ENCODE measurements at regions not wholly inside any gene's neighbourhood (a gene's known extent, or its start where the extent isn't known, plus 50 kb on each side); places are given as distances from the start of the nearest gene placed in this dataset.

GRCh38 chr15:29566914-29567313 lies 255.4 kb downstream of the TJP1 start:
- no peak for TF ChIP-seq CTCF (conservative IDR thresholded peaks at IDR 0.05; ENCODE audit: low read depth, low read length)
- TF ChIP-seq EZH2 (IDR thresholded peaks at IDR 0.05; ENCODE audit: borderline replicate concordance, low read depth, low read length, poor library complexity, severe bottlenecking), result no peak

Measured in A673 (cell line).